GM12874 (cell line): ENCODE measurements at regions not wholly inside any gene's neighbourhood (a gene's known extent, or its start where the extent isn't known, plus 50 kb on each side); places are given as distances from the start of the nearest gene placed in this dataset.

Experiments used
- TF ChIP-seq, protein P1 (sequence below): IDR thresholded peaks from 2 replicates; pipeline ENCODE4 v1.5.1; 2011; ENCODE audit warnings: low read depth, mild to moderate bottlenecking, control low read depth, low read length, moderate library complexity; ENCODE audit not compliant: insufficient read depth

DNA sequence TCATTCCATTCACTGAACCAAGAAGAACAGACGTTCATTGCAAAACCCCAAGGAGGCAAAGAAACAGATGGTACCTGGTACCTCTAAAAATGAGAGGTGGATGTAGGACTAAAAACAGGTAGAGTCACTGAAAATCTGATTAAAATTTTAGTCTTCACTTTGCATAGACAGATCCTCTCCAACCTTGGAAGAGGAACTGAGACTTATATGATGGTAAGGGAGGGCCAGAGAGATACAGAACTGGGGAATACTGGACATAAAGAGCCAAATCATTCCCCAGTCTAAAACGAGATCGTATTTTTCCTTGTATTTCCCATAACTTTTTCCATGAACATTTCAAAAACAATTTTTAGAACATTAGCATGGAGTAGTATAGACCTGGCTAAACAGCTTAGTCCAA, 59.7 kb upstream of the SPOPL start:
- TF ChIP-seq, protein P1, sequence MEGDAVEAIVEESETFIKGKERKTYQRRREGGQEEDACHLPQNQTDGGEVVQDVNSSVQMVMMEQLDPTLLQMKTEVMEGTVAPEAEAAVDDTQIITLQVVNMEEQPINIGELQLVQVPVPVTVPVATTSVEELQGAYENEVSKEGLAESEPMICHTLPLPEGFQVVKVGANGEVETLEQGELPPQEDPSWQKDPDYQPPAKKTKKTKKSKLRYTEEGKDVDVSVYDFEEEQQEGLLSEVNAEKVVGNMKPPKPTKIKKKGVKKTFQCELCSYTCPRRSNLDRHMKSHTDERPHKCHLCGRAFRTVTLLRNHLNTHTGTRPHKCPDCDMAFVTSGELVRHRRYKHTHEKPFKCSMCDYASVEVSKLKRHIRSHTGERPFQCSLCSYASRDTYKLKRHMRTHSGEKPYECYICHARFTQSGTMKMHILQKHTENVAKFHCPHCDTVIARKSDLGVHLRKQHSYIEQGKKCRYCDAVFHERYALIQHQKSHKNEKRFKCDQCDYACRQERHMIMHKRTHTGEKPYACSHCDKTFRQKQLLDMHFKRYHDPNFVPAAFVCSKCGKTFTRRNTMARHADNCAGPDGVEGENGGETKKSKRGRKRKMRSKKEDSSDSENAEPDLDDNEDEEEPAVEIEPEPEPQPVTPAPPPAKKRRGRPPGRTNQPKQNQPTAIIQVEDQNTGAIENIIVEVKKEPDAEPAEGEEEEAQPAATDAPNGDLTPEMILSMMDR = no peak

DNA sequence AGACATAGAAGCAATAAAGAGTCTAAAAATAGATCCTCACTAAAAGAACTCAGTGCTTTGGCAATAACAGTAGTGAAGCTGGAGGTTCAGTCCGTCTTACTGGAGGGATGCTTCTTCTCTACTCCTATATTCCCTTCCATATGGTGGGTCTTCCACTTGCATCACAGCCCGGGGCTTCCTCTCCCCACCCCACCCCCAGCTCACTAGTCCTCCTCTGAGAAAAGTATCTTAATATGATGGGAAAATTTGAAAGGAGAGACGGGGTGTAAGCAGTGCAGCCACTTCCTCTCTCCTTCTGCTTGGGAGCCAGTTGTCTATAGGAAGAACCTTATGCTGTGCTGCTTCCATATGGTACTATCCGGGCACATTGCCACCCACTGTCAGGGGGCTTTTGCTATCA, 57.2 kb upstream of the SPOPL start:
- TF ChIP-seq, protein P1 = no peak

DNA sequence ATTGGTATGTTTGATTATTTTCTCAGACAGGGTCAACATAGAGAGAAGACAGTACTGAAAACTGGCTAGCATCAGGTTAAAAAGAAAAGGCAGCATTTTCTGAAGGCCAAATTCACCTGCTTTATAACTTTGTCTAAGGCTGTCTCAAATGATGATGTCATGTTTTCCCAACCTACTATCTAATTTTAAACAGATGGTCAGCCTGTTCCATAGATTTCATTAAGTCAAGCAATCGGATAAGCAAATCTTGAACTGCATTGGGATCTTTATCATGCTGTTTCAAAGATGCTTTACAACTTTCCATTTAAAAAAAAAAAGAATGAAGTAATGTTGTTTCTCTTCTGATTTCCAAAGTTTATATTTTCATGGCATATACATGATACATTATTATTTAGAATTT, 56.3 kb upstream of the SPOPL start:
- TF ChIP-seq, protein P1 = no peak

DNA sequence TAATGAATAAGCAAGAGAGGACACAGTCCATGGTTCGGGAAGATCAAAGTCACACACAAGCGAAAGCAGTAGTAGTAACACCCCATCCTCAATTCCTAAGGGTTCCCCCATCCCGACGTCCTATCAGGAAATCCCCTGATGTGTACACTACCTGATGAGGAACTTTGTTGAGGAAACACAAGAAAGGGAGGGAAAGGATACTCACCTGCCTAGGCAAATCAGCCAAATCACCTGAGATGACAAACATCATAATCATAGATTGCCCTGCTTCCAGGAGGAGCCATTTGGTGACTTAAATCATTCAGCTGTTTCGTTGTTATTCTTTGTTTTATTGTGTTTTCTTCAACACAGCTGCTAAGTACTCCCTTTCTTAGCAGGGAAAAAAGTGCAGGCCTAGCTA, 55.5 kb upstream of the SPOPL start:
- TF ChIP-seq, protein P1 = no peak

DNA sequence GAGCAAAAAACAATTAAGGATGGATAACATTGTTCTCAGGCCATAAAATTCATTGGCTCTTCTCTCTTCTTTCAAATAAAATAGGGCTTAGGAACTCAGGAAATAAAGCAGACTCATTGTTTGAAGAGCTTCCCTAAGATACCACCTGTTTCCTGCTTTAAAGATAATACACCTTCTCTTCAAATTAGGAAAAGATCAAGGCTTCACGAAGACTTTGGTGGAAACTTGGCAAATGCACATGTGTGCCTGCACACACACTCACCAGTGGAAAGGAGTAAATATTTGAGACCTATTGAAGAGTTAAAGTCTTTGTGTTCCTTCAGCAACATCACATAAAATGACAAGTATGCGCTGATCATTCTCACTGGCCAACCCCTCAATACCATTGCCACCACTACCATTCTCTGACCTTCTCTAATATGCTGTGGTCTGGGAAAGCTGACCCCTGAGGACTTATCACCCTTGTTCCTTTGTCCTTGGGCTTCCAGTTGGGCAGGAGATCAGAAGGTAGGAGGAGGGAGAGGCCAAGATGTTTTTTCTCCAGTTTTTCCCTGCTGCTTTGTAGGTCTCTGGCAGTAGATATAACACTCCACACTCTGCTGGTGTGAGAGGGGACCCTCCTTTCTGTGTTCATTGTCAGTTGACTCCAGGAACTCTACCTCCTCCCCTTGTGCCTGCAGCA, 53.5 kb upstream of the SPOPL start:
- TF ChIP-seq, protein P1 = no peak
